ENCODE measurements at regions not wholly inside any gene's neighbourhood (a gene's known extent, or its start where the extent isn't known, plus 50 kb on each side); places are given as distances from the start of the nearest gene placed in this dataset.

DNA sequence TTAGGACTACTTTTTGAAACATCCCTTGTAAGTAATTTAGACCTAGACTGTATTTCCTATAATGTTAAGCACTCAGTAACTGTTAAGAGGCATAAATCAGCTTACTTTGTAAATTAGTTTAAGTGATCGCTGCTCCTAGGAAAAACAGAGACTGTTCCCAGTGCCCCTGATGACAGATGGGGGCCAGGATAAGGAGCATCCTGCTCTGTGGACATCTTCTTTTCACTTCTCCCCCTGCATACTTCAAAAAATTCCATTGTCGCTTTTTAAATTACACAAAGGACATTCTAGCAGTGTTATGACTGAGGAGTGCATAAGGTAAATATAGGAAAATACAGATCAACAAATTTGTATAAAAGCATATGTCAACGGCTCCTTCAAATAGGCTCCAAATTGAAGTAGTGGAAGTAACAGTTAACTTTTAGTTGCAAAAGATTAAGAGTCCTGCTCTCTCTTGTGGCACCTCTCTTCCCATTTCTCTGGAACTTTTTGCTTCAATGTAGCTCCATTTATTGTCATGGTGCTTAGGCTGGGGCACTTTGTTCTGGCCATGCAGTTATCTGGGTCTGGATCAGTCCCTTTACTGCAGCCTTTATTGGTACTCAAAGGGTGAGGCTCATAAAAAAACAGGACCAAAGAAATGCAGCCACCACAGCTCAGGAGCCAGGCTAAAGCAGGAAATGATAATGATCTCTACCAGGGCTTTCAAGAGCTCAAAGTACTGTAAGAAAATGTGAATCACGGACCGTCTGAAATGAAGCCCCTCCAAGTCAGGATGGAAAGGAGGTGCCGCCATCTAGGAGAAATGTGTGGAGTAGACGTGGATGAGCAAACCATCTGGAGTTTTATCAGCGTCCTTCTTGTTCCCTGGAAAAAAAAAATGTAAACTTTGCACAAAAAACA lies 162.1 kb upstream of the ZNF516 start:
- no peak overlapping the region for H3K27ac ChIP-seq
- no peak for TF ChIP-seq ZFX (IDR thresholded peaks at IDR 0.05)
- TF ChIP-seq, protein P1, sequence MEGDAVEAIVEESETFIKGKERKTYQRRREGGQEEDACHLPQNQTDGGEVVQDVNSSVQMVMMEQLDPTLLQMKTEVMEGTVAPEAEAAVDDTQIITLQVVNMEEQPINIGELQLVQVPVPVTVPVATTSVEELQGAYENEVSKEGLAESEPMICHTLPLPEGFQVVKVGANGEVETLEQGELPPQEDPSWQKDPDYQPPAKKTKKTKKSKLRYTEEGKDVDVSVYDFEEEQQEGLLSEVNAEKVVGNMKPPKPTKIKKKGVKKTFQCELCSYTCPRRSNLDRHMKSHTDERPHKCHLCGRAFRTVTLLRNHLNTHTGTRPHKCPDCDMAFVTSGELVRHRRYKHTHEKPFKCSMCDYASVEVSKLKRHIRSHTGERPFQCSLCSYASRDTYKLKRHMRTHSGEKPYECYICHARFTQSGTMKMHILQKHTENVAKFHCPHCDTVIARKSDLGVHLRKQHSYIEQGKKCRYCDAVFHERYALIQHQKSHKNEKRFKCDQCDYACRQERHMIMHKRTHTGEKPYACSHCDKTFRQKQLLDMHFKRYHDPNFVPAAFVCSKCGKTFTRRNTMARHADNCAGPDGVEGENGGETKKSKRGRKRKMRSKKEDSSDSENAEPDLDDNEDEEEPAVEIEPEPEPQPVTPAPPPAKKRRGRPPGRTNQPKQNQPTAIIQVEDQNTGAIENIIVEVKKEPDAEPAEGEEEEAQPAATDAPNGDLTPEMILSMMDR (conservative IDR thresholded peaks at IDR 0.05): no peak

DNA sequence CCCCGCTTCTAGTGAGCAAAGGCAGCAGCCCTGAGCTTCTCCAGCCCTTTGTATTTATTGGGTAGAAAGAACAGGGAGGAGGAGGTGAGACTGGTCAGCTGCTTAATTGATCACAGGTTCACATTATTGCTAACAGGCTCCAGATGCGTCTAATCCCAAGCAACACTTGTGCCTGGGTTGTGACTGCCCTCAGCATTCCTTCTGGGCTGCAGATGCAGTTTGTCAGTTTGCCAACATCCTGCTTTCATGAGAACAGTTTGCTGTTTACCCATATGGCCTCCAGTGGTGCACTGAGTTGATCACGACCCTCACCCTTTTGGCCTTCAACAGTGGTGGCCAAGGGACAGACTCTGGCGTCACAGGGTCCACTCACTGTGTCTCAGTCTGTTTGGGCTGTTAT lies 159.5 kb upstream of the ZNF516 start:
- no peak for TF ChIP-seq ZFX (IDR thresholded peaks at IDR 0.05)
- TF ChIP-seq, protein P1 (conservative IDR thresholded peaks at IDR 0.05): no peak
- no peak overlapping the region for H3K27ac ChIP-seq

DNA sequence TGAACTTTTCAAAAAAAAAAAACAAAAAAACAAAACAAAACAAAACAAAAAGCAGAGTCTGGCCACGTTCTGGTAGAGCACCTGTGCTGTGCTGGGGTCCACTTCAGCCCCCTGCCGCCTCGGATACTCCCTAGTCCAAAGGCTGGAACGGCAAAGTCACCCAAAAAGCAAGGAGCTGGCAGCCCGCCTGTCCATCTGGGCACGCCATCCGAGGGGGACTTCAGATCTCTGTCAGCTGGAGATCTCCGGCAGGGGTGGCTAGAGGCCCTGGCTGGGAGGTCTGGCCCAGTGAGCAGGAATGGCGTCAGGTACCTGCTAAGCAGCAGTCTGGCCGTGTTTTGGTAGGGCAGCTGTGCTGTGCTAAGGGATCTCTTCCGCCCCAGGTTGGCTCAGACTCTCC lies 152.3 kb upstream of the ZNF516 start:
- no peak overlapping the region for H3K27ac ChIP-seq
- no peak for TF ChIP-seq ZFX (IDR thresholded peaks at IDR 0.05)
- TF ChIP-seq, protein P1 (conservative IDR thresholded peaks at IDR 0.05): no peak

DNA sequence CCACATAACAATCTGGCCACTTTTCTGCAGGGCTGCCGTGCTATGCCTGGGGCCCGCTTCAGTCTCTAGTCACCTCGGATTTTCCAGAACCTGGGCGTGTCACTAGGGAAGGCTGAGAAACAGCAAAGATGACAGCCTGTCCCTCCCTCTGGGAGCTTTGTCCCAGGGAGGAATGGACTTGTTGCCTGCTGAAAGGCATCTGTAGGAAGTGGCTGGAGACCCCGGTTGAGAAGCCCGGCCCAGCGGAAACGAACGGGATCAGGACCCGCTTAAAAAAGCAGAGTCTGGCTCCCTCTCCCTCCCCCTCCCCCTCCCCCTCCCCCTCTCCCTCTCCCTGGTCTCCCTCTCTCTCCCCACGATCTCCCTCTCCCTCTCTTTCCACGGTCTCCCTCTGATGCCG lies 149.5 kb upstream of the ZNF516 start:
- H3K27ac ChIP-seq: no peak overlapping the region
- TF ChIP-seq ZFX (IDR thresholded peaks at IDR 0.05): no peak
- TF ChIP-seq, protein P1 (conservative IDR thresholded peaks at IDR 0.05): no peak

DNA sequence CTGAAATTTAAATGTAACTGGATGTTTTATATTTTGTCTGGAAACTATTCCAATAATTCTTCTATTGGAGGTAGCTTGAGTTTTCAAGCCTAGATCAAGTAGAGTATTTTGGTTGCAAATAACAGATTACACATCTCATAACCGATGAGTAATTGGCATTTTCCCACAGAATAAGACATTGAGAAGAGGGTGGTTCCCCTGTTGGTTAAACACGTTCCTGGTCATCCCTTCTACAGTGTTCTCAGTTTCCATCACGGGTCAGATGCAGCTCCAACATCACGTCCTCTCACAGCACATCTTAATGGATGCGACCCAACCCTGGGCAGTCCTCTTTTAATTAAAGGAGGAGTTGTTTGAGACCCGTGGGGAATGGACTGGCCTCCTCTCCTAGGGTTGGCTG lies 149.0 kb upstream of the ZNF516 start:
- TF ChIP-seq, protein P1 (conservative IDR thresholded peaks at IDR 0.05): no peak
- TF ChIP-seq ZFX (IDR thresholded peaks at IDR 0.05): no peak
- H3K27ac ChIP-seq: no peak overlapping the region

DNA sequence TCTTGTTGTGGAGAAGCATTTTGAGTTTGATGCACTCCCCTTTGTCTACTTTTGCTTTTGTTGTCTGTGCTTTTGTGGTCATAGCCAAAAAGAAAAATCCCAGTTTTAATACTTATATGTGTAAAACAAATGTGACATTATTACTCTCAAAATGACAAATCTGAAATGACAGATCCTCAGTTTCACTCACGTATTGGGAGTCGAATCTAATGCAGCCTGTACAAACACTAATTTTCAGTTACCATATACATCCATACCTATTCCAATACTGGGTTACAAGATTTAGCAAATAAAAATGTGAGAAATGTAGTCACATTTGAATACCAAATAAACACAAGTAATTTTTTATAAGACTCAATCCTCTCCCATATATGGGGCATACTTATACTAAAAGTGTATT lies 148.2 kb upstream of the ZNF516 start:
- no peak for TF ChIP-seq ZFX (IDR thresholded peaks at IDR 0.05)
- TF ChIP-seq, protein P1 (conservative IDR thresholded peaks at IDR 0.05): no peak

DNA sequence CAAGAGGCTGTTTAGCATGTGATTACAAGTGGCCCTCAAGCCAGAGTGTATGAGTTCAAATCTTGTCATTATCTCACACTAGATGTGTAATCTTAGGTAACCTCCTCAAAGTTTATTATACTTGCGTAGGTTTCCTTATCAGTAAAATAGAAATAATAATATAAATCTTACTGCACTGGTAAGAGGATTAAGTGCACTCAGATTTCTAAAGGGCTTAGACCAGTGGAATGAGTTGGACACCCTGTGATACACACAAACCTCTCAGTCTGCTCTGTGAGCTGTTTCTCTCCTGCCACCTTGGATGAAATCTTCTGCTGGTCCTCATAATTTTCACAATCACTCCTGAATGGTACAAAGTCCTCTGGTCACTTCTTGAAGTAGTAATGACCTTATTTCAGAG lies 145.4 kb upstream of the ZNF516 start:
- no peak overlapping the region for H3K27ac ChIP-seq
- TF ChIP-seq, protein P1 (conservative IDR thresholded peaks at IDR 0.05): no peak
- TF ChIP-seq ZFX (IDR thresholded peaks at IDR 0.05): no peak

More for the DNA sequence above, 148.2 kb upstream of the ZNF516 start:
- H3K27ac ChIP-seq: no peak overlapping the region

All from C4-2B (cell line).